BLaER1 treated with 17β-estradiol and CSF1 and Interleukin-3, amounts not matched to agents 10 nM and 100 nM (cell line): ENCODE measurements at regions not wholly inside any gene's neighbourhood (a gene's known extent, or its start where the extent isn't known, plus 50 kb on each side); places are given as distances from the start of the nearest gene placed in this dataset.

Experiments used
- H3K27ac ChIP-seq, 11 experiments: shearing (Covaris generic); formaldehyde crosslinking; 2 replicates each; pipeline ENCODE4 v1.8.1; 2022
- H3K27me3 ChIP-seq, 11 experiments: shearing (Covaris generic); formaldehyde crosslinking; 2 replicates each; pipeline ENCODE4 v1.8.1; 2022
- H3K36me3 ChIP-seq, 11 experiments: shearing (Covaris generic); formaldehyde crosslinking; 2 replicates each; pipeline ENCODE4 v1.8.1; 2022
- H3K4me1 ChIP-seq, 10 experiments: shearing (Covaris generic); formaldehyde crosslinking; 2 replicates each; pipeline ENCODE4 v1.8.1; 2022
- H3K4me2 ChIP-seq, 11 experiments: shearing (Covaris generic); formaldehyde crosslinking; 2 replicates each; pipeline ENCODE4 v1.8.1; 2022
- H3K4me3 ChIP-seq, 10 experiments: shearing (Covaris generic); formaldehyde crosslinking; 2 replicates each; pipeline ENCODE4 v1.8.1; 2022
- H3K9ac ChIP-seq, 11 experiments: shearing (Covaris generic); formaldehyde crosslinking; 2 replicates each; pipeline ENCODE4 v1.8.1; 2022
- H3K9me3 ChIP-seq, 11 experiments: shearing (Covaris generic); formaldehyde crosslinking; replicated peaks in 1 of 11; 2 replicates each; pipeline ENCODE4 v1.8.1; 2022
- H4K20me1 ChIP-seq, 11 experiments: shearing (Covaris generic); formaldehyde crosslinking; 2 replicates each; pipeline ENCODE4 v1.8.1; 2022
- Cebpa-rat ChIP-seq, 11 experiments: shearing (Covaris generic); IDR thresholded peaks; 2 replicates each; pipeline ENCODE4 v1.8.1; 2022

DNA sequence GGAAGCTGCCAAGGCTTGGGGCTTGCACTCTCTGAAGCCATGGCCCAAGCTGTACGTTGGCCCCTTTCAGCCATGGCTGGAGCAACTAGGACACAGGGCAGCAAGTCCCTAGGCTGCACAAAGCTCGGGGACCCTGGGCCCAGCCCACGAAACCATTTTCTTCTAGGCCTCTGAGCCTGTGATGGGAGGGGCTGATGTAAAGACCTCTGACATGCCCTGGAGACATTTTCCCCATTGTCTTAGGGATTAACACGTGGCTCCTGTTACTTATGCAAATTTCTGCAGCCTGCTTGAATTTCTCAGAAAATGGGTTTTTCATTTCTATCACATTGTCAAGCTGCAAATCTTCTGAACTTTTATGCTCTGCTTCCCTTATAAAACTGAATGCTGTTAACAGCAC is 83.0 kb upstream of the DAP start:
- Histone ChIP-seq H3K4me3 (no peak overlapping the region), H3K36me3 (no peaks in the 10 kb centered on the region)

GRCh38 chr5:10842823-10843222 is 81.8 kb upstream of the DAP start:
- H3K4me2 ChIP-seq, result no peak overlapping the region
- H3K9me3 ChIP-seq, result peaks cover 23 to 31% (median 27%) of the 10 kb centered on the region in 11 experiments
- no peak overlapping the region for H3K9ac ChIP-seq
- TF ChIP-seq Cebpa-rat (IDR thresholded peaks at IDR 0.05), result no peak
- H4K20me1 ChIP-seq, result no peaks in the 10 kb centered on the region
- H3K27ac ChIP-seq, result no peak overlapping the region
- no peaks in the 10 kb centered on the region for H3K36me3 ChIP-seq
- H3K27me3 ChIP-seq, result no peaks in the 10 kb centered on the region
- H3K4me3 ChIP-seq, result no peak overlapping the region
- H3K4me1 ChIP-seq, result no peaks in the 10 kb centered on the region

More for the DNA sequence above, 83.0 kb upstream of the DAP start:
- H3K27ac ChIP-seq, result no peak overlapping the region
- no peak for TF ChIP-seq Cebpa-rat (IDR thresholded peaks at IDR 0.05)
- no peaks in the 10 kb centered on the region for H3K27me3 ChIP-seq
- no peaks in the 10 kb centered on the region; a peak in 1 of 20 replicates for H3K4me1 ChIP-seq
- no peaks in the 10 kb centered on the region for H4K20me1 ChIP-seq
- no peak overlapping the region for H3K9ac ChIP-seq
- no peak overlapping the region for H3K4me2 ChIP-seq
- H3K9me3 ChIP-seq, result peaks cover 23 to 31% (median 27%) of the 10 kb centered on the region in 11 experiments

DNA sequence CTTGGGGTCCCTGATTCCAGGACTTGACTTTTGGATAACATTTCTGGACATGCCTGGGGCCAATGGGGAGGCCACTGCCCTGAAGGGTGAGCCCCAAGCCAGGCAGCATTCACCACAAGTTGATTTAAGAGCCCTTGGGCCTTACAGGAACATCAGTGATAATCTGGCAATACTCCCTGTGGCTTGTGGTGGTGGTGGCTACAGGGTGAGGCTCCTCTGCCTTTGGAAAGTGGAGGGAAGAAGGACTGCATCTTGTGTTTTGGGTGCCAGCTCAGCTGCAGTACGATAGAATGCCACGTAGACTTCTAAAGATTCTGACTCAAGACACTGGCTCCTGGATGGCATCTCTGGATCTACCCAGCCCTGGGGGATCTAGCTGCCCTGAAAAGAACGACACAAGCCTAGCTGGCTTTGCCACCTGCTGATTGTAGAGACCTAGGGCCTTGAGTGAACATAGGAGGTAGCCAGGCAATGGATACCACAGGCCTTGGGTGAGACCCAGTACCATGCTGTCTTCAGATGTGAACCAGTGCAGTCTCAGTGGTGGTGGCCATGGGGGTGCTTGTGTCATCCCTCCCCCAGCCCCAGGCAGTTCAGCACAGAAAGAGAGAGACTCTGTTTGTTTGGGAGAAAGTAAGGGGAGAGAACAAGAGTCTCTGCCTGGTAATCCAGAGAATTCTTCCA is 79.0 kb upstream of the DAP start:
- H3K4me3 ChIP-seq, result no peak overlapping the region
- no peak for TF ChIP-seq Cebpa-rat (IDR thresholded peaks at IDR 0.05)
- no peak overlapping the region for H3K4me2 ChIP-seq
- peaks cover 22 to 29% (median 26%) of the 10 kb centered on the region in 11 experiments for H3K9me3 ChIP-seq
- no peaks in the 10 kb centered on the region for H3K4me1 ChIP-seq
- no peaks in the 10 kb centered on the region for H3K27me3 ChIP-seq
- no peaks in the 10 kb centered on the region for H3K36me3 ChIP-seq
- no peaks in the 10 kb centered on the region for H4K20me1 ChIP-seq
- no peak overlapping the region for H3K27ac ChIP-seq
- H3K9ac ChIP-seq, result no peak overlapping the region

GRCh38 chr5:10839118-10839517 is 78.1 kb upstream of the DAP start:
- Histone ChIP-seq H3K27me3 (no peaks in the 10 kb centered on the region), H3K9ac (no peak overlapping the region), H4K20me1 (no peaks in the 10 kb centered on the region), H3K4me3 (no peak overlapping the region), H3K36me3 (no peaks in the 10 kb centered on the region), H3K27ac (no peak overlapping the region), H3K4me2 (no peak overlapping the region), H3K4me1 (no peaks in the 10 kb centered on the region), H3K9me3 (peaks cover 13 to 20% (median 17%) of the 10 kb centered on the region in 11 experiments)
- no peak for TF ChIP-seq Cebpa-rat (IDR thresholded peaks at IDR 0.05)

DNA sequence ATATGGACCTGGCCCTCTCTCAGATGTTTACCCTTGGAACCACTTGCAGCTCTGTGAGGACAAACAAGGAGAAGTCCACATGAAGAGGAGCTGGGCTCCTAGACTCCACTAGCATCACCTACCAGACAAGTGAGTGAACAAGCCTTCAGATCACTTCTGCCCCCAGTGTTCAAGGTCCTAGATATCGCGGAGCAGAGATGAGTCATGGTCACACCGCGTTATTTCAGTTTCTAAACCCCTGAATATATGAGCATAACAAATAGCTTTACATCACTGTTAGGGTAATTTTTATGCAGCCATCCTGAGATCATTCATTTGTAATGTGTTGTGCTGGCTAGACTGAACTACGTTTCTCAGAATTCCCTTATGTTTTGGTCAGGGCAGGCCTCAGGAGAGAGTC is 77.0 kb upstream of the DAP start:
- Histone ChIP-seq H3K9ac (no peak overlapping the region), H4K20me1 (no peaks in the 10 kb centered on the region), H3K36me3 (no peaks in the 10 kb centered on the region), H3K9me3 (peaks cover 5 to 9% (median 7%) of the 10 kb centered on the region in 11 experiments; a peak in 21 of 22 replicates), H3K4me2 (no peak overlapping the region), H3K27ac (no peak overlapping the region), H3K4me1 (no peaks in the 10 kb centered on the region), H3K4me3 (no peak overlapping the region), H3K27me3 (no peaks in the 10 kb centered on the region)
- no peak for TF ChIP-seq Cebpa-rat (IDR thresholded peaks at IDR 0.05)

DNA sequence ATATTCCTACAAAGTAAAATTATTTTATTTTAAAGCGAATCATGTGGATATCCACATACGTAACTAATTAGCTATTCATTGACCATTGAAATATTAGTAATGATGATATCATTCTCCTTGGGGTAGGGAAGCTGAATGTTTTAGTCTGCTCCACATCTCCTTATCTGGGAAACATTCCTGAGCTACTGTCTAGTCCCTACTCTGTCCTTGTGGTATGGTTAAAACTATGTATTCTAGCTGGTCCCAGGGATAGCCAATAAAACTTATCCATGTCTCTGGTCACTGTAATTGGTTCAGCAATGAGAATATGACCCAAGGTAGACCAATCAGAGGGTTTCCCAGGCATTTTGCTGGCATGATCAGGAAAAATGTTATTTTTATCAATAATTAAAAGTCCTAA is 76.0 kb upstream of the DAP start:
- Histone ChIP-seq H3K27ac (no peak overlapping the region), H3K9ac (no peak overlapping the region), H3K4me1 (no peaks in the 10 kb centered on the region), H3K36me3 (no peaks in the 10 kb centered on the region), H4K20me1 (no peaks in the 10 kb centered on the region), H3K9me3 (no peaks in the 10 kb centered on the region; a peak in 1 of 22 replicates), H3K4me3 (no peak overlapping the region), H3K27me3 (no peaks in the 10 kb centered on the region), H3K4me2 (no peak overlapping the region)
- no peak for TF ChIP-seq Cebpa-rat (IDR thresholded peaks at IDR 0.05)

DNA sequence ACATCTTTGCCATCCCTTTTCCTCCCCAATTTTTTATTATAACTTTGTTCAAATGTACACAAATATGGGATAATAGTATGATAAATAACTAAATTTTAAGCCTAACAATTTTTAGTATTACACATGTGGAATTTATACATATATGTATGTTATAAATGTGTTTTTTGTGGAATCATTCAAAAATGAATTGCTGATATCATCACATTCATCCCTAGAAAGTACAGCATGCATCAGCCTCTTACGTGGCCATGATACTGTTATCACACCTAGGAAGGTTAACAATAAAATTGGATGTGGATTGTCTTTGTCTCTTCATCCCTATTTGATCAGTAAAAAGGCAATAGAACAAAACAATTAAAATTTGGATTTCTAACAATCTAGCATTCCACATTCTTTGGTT is 73.7 kb upstream of the DAP start:
- H3K27me3 ChIP-seq, result no peaks in the 10 kb centered on the region
- H4K20me1 ChIP-seq, result no peaks in the 10 kb centered on the region
- no peak overlapping the region for H3K9ac ChIP-seq
- H3K4me2 ChIP-seq, result no peak overlapping the region
- no peaks in the 10 kb centered on the region for H3K4me1 ChIP-seq
- H3K4me3 ChIP-seq, result no peak overlapping the region
- TF ChIP-seq Cebpa-rat (IDR thresholded peaks at IDR 0.05), result no peak
- no peaks in the 10 kb centered on the region; a peak in 1 of 22 replicates for H3K9me3 ChIP-seq
- no peak overlapping the region for H3K27ac ChIP-seq
- no peaks in the 10 kb centered on the region for H3K36me3 ChIP-seq

- no peaks in the 10 kb centered on the region for H3K4me1 ChIP-seq
- no peaks in the 10 kb centered on the region for H3K27me3 ChIP-seq
- H3K27ac ChIP-seq, result no peak overlapping the region
- no peak overlapping the region for H3K4me3 ChIP-seq
- TF ChIP-seq Cebpa-rat (IDR thresholded peaks at IDR 0.05), result no peak
- H3K36me3 ChIP-seq, result no peaks in the 10 kb centered on the region
- no peaks in the 10 kb centered on the region for H4K20me1 ChIP-seq
- no peak overlapping the region for H3K4me2 ChIP-seq
- H3K9ac ChIP-seq, result no peak overlapping the region
- H3K9me3 ChIP-seq, result no peaks in the 10 kb centered on the region
Observed at GRCh38 chr5:10832987-10833386, 72.0 kb upstream of the DAP start.

GRCh38 chr5:10832421-10832820 is 71.4 kb upstream of the DAP start:
- Histone ChIP-seq H3K4me3 (no peak overlapping the region), H3K27me3 (no peaks in the 10 kb centered on the region), H3K27ac (no peak overlapping the region)

GRCh38 chr5:10831419-10831818 is 70.4 kb upstream of the DAP start:
- H3K9ac ChIP-seq, result no peak overlapping the region
- TF ChIP-seq Cebpa-rat (IDR thresholded peaks at IDR 0.05), result no peak
- no peak overlapping the region for H3K27ac ChIP-seq
- H3K27me3 ChIP-seq, result no peaks in the 10 kb centered on the region
- no peaks in the 10 kb centered on the region for H3K9me3 ChIP-seq
- H4K20me1 ChIP-seq, result no peaks in the 10 kb centered on the region
- no peaks in the 10 kb centered on the region for H3K4me1 ChIP-seq
- H3K4me2 ChIP-seq, result no peak overlapping the region
- no peaks in the 10 kb centered on the region for H3K36me3 ChIP-seq
- no peak overlapping the region for H3K4me3 ChIP-seq

More at GRCh38 chr5:10832421-10832820, 71.4 kb upstream of the DAP start:
- H3K9me3 ChIP-seq, result no peaks in the 10 kb centered on the region
- H3K4me2 ChIP-seq, result no peak overlapping the region
- no peak overlapping the region for H3K9ac ChIP-seq
- no peaks in the 10 kb centered on the region for H4K20me1 ChIP-seq
- no peaks in the 10 kb centered on the region for H3K36me3 ChIP-seq
- H3K4me1 ChIP-seq, result no peaks in the 10 kb centered on the region
- TF ChIP-seq Cebpa-rat (IDR thresholded peaks at IDR 0.05), result no peak
